GM23338 (cell line): ENCODE measurements at regions not wholly inside any gene's neighbourhood (a gene's known extent, or its start where the extent isn't known, plus 50 kb on each side); places are given as distances from the start of the nearest gene placed in this dataset.

Source experiments
- ATAC-seq: fragments of 200-7000 bp; cut with Tn5 transposase; 3 replicates; pipeline ENCODE4 v1.9.1; 2020
- DNase-seq: peaks from one replicate; pipeline ENCODE4 v3.0.0-alpha.2; 2015; ENCODE audit warnings: low spot score
- H2AFZ ChIP-seq: fragments of 200-600 bp; sonication (generic); 2 replicates; pipeline ENCODE4 v1.8.0; 2016; ENCODE audit warnings: antibody characterized with exemption, mild to moderate bottlenecking, moderate library complexity
- H3F3A ChIP-seq: fragments of 200-600 bp; sonication (generic); replicated peaks from 2 replicates; pipeline ENCODE4 v1.8.0; 2017; ENCODE audit warnings: antibody characterized with exemption, mixed run types, low read depth
- H3K27ac ChIP-seq: fragments of 200-600 bp; sonication (generic); 2 replicates; pipeline ENCODE4 v1.6.1; 2016; ENCODE audit warnings: low read depth
- H3K27me3 ChIP-seq: fragments of 200-600 bp; sonication (generic); 2 replicates; pipeline ENCODE4 v1.8.0; 2016; ENCODE audit warnings: mild to moderate bottlenecking, mixed run types, moderate library complexity; ENCODE audit not compliant: insufficient read depth
- H3K36me3 ChIP-seq: fragments of 200-600 bp; sonication (generic); 2 replicates; pipeline ENCODE4 v1.8.0; 2016; ENCODE audit warnings: mild to moderate bottlenecking; ENCODE audit not compliant: insufficient read depth
- H3K4me1 ChIP-seq: fragments of 200-600 bp; sonication (generic); 2 replicates; pipeline ENCODE4 v1.8.0; 2016; ENCODE audit warnings: mild to moderate bottlenecking, moderate library complexity; ENCODE audit not compliant: insufficient read depth
- H3K4me2 ChIP-seq: fragments of 200-600 bp; sonication (generic); 2 replicates; pipeline ENCODE4 v1.7.1; 2017; ENCODE audit warnings: mixed run types
- H3K4me3 ChIP-seq: fragments of 200-600 bp; sonication (generic); 2 replicates; pipeline ENCODE4 v1.6.1; 2016; ENCODE audit warnings: mixed run types
- H3K79me2 ChIP-seq: fragments of 200-600 bp; sonication (generic); replicated peaks from 2 replicates; pipeline ENCODE4 v1.8.0; 2017; ENCODE audit warnings: mild to moderate bottlenecking; ENCODE audit not compliant: insufficient read depth
- H3K9me2 ChIP-seq: fragments of 200-600 bp; sonication (generic); 2 replicates; pipeline ENCODE4 v1.8.0; 2017; ENCODE audit not compliant: insufficient read depth
- H4K20me1 ChIP-seq: fragments of 200-600 bp; sonication (generic); replicated peaks from 2 replicates; pipeline ENCODE4 v1.8.0; 2017; ENCODE audit warnings: mild to moderate bottlenecking; ENCODE audit not compliant: insufficient read depth
- H3K27ac Mint-ChIP-seq: 2 replicates; pipeline ENCODE4 v1.8.0; 2020; ENCODE audit warnings: inconsistent platforms, mild to moderate bottlenecking, moderate library complexity, mixed read lengths
- H3K27me3 Mint-ChIP-seq: 3 replicates; pipeline ENCODE4 v1.8.0; 2022; ENCODE audit warnings: low read depth, mild to moderate bottlenecking, moderate library complexity, mixed read lengths, inconsistent platforms; ENCODE audit not compliant: insufficient read depth, poor library complexity
- H3K36me3 Mint-ChIP-seq: 3 replicates; pipeline ENCODE4 v1.8.0; 2021; ENCODE audit warnings: low read depth, mild to moderate bottlenecking, inconsistent platforms, moderate library complexity, mixed read lengths
- H3K4me1 Mint-ChIP-seq: 3 replicates; pipeline ENCODE4 v1.8.0; 2020; ENCODE audit warnings: mild to moderate bottlenecking, inconsistent platforms, mixed read lengths
- H3K4me3 Mint-ChIP-seq: 3 replicates; pipeline ENCODE4 v1.8.0; 2021; ENCODE audit warnings: moderate library complexity, mild to moderate bottlenecking, inconsistent platforms, mixed read lengths
- H3K9me3 Mint-ChIP-seq: 3 replicates; pipeline ENCODE4 v1.8.0; 2020; ENCODE audit warnings: moderate library complexity, mild to moderate bottlenecking, inconsistent platforms, mixed read lengths
- CREB1 ChIP-seq: fragments of 250-450 bp; sonication (Bioruptor Pico); IDR thresholded peaks from 2 replicates; pipeline ENCODE4 v1.5.0; 2020; ENCODE audit warnings: low read depth, mild to moderate bottlenecking, moderate library complexity
- CTCF ChIP-seq, 2 experiments: fragments of 200-600 bp in 1 of 2; sonication (generic) in 1 of 2; conservative IDR thresholded peaks; 2 replicates each; pipeline versions ENCODE4 v1.5.1 to v1.6.1; 2016 to 2017; ENCODE audit warnings: antibody characterized with exemption in 2 of 2, low read depth in 2 of 2, mild to moderate bottlenecking in 2 of 2, moderate library complexity in 1 of 2
- ETS1 ChIP-seq: IDR thresholded peaks from 2 replicates; pipeline ENCODE4 v1.6.1; 2016; ENCODE audit warnings: antibody characterized with exemption
- EZH2 ChIP-seq: fragments of 200-600 bp; sonication (generic); IDR thresholded peaks from one replicate; pipeline ENCODE4 v1.8.0; 2017; ENCODE audit warnings: antibody characterized with exemption, mild to moderate bottlenecking, low read depth; ENCODE audit not compliant: unreplicated experiment
- JUNB ChIP-seq: IDR thresholded peaks from one replicate; pipeline ENCODE4 v1.6.1; 2016; ENCODE audit warnings: antibody characterized with exemption; ENCODE audit not compliant: unreplicated experiment
- NANOG ChIP-seq: IDR thresholded peaks from 2 replicates; pipeline ENCODE4 v1.6.1; 2016; ENCODE audit warnings: antibody characterized with exemption, borderline replicate concordance
- POLR2AphosphoS5 ChIP-seq: IDR thresholded peaks from 2 replicates; pipeline ENCODE4 v1.6.1; 2016; ENCODE audit warnings: antibody characterized with exemption, low read depth
- REST ChIP-seq: IDR thresholded peaks from one replicate; pipeline ENCODE4 v1.6.1; 2018; ENCODE audit warnings: antibody characterized with exemption; ENCODE audit not compliant: unreplicated experiment
- STAT1 ChIP-seq: IDR thresholded peaks from one replicate; pipeline ENCODE4 v1.6.1; 2016; ENCODE audit warnings: antibody characterized with exemption; ENCODE audit not compliant: unreplicated experiment
- ZNF114 ChIP-seq: fragments of 250-450 bp; sonication (Bioruptor Pico); IDR thresholded peaks from 2 replicates; pipeline ENCODE4 v1.5.0; 2020; ENCODE audit warnings: mild to moderate bottlenecking, moderate library complexity
- ZNF331 ChIP-seq: fragments of 250-450 bp; sonication (Bioruptor Pico); IDR thresholded peaks from 2 replicates; pipeline ENCODE4 v1.5.0; 2020; ENCODE audit warnings: low read depth, mild to moderate bottlenecking, moderate library complexity
- ZNF462 ChIP-seq: fragments of 250-450 bp; sonication (Bioruptor Pico); IDR thresholded peaks from 2 replicates; pipeline ENCODE4 v1.5.0; 2020; ENCODE audit warnings: mild to moderate bottlenecking, moderate library complexity

GRCh38 chr2:172233987-172234715, 131.5 kb upstream of the DLX2 start:
- Histone ChIP-seq H3K9me2 (peaks cover 13% of the 10 kb centered on the region), H3K4me1 (peaks cover 29% of the 10 kb centered on the region), H3K27me3 (peaks cover 49% of the 10 kb centered on the region), H3K4me2 (peak overlapping the region; percentile 82), H2AFZ (peak overlapping the region; percentile 24), H3K79me2 (no peaks in the 10 kb centered on the region), H3F3A (no peaks in the 10 kb centered on the region), H3K4me3 (peak overlapping the region; percentile 54), H4K20me1 (no peaks in the 10 kb centered on the region), H3K36me3 (no peaks in the 10 kb centered on the region), H3K27ac (no peak overlapping the region)
- no peak for TF ChIP-seq CTCF (conservative IDR thresholded peaks at IDR 0.05; ENCODE audit: low read depth in 2 of 2)
- no peak for TF ChIP-seq POLR2AphosphoS5
- no peak for TF ChIP-seq ZNF462 (CRISPR knock-in tag)
- TF ChIP-seq ZNF331 (CRISPR knock-in tag): no peak
- no peak for TF ChIP-seq EZH2
- TF ChIP-seq CREB1 (CRISPR knock-in tag): no peak
- TF ChIP-seq JUNB: no peak
- no peak for TF ChIP-seq STAT1
- no peak for TF ChIP-seq NANOG
- TF ChIP-seq ZNF114: no peak
- TF ChIP-seq REST: no peak
- no peak for TF ChIP-seq ETS1
- no peak overlapping the region for H3K27ac Mint-ChIP-seq
- no peak for DNase-seq
- ATAC-seq: peak; percentile 21
- H3K4me3 Mint-ChIP-seq: peak overlapping the region; percentile 76
- no peaks in the 10 kb centered on the region for H3K9me3 Mint-ChIP-seq
- peaks cover 46% of the 10 kb centered on the region for H3K4me1 Mint-ChIP-seq
- peaks cover 15% of the 10 kb centered on the region for H3K27me3 Mint-ChIP-seq
- H3K36me3 Mint-ChIP-seq: no peaks in the 10 kb centered on the region; the same call in 2 of the 3 replicates
